GM13977 (cell line): ENCODE measurements at regions not wholly inside any gene's neighbourhood (a gene's known extent, or its start where the extent isn't known, plus 50 kb on each side); places are given as distances from the start of the nearest gene placed in this dataset.
"Not testable (repeated sequence)": the region's sequence is repeated elsewhere in the genome, so short reads cannot be mapped to it uniquely, and the experiment has no call there.

ENCODE experiments used
- DNase-seq: peaks from one replicate; pipeline ENCODE4 v3.0.0; 2012; ENCODE audit warnings: low spot score
- CTCF ChIP-seq: IDR thresholded peaks from 2 replicates; pipeline ENCODE4 v1.5.1; 2012; ENCODE audit warnings: mild to moderate bottlenecking, control low read depth; ENCODE audit not compliant: insufficient read depth; ENCODE audit errors: extremely low read depth, missing control alignments
- in situ Hi-C: fragments of 300-500 bp; cut with MboI; formaldehyde crosslinking; loops from one replicate; pipeline ENCODE4 v1.12.0; 2022; ENCODE audit warnings: low sequenced_read_pairs, low pct_unique_long_range_greater_than_20kb, mixed read lengths, inconsistent platforms; ENCODE audit not compliant: unreplicated experiment

- no peak for DNase-seq
- no peak for TF ChIP-seq CTCF
- in situ Hi-C loops: no loop called here
These were observed 55.6 kb downstream of the SOWAHC start for GRCh38 chr2:109669731-109670130.

GRCh38 chr2:109670556-109671411 lies 56.6 kb downstream of the SOWAHC start:
- DNase-seq: no peak
- in situ Hi-C loops: no loop called here
- no peak for TF ChIP-seq CTCF

GRCh38 chr2:109674894-109675534 lies 60.9 kb downstream of the SOWAHC start:
- in situ Hi-C loops: no loop called here
- DNase-seq: no peak
- TF ChIP-seq CTCF: no peak

- no peak for DNase-seq
- in situ Hi-C loops: no loop called here
These were observed 61.6 kb downstream of the SOWAHC start for GRCh38 chr2:109675666-109676345.

GRCh38 chr2:109676346-109676902 lies 62.3 kb downstream of the SOWAHC start:
- DNase-seq: no peak

More at GRCh38 chr2:109675666-109676345, 61.6 kb downstream of the SOWAHC start:
- TF ChIP-seq CTCF: no peak

GRCh38 chr2:109677121-109677731 lies 63.1 kb downstream of the SOWAHC start:
- DNase-seq, in situ Hi-C loops: not testable (repeated sequence)

More at GRCh38 chr2:109676346-109676902, 62.3 kb downstream of the SOWAHC start:
- no peak for TF ChIP-seq CTCF
- in situ Hi-C loops: no loop called here
